DOHH2 (cell line): ENCODE measurements at regions not wholly inside any gene's neighbourhood (a gene's known extent, or its start where the extent isn't known, plus 50 kb on each side); places are given as distances from the start of the nearest gene placed in this dataset.
"Not testable (repeated sequence)": the region's sequence is repeated elsewhere in the genome, so short reads cannot be mapped to it uniquely, and the experiment has no call there.

Experiments
- EZH2phosphoT487 ChIP-seq: fragments of 200-600 bp; sonication (generic); IDR thresholded peaks from 2 replicates; pipeline ENCODE4 v1.6.1; 2017; ENCODE audit warnings: borderline replicate concordance, mild to moderate bottlenecking, antibody characterized with exemption, low read length, moderate library complexity, mixed read lengths
- TF ChIP-seq, protein P1 (sequence below): fragments of 200-600 bp; sonication (generic); IDR thresholded peaks from one replicate; pipeline ENCODE4 v1.5.1; 2014; ENCODE audit warnings: antibody characterized with exemption, mild to moderate bottlenecking, low read depth, low read length; ENCODE audit not compliant: poor library complexity, severe bottlenecking

DNA sequence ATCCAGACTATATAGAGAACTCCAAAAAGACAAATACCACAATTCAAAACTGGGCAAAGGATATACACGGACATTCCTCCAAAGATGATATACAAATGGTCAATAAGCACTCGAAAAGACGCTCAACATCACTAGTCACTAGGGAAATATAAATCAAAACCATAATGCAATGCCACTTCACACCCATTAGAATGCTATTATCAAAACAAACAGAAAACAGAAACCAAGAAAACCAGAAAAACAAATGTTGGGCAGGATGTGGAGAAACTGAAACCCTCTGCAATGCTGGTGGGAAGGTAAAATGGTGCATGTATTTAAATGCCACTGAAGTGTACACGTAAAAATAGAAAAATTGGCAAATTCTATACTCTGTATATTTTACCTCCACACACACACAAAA is 2664.1 kb upstream of the DEFB115 start:
- TF ChIP-seq, protein P1, sequence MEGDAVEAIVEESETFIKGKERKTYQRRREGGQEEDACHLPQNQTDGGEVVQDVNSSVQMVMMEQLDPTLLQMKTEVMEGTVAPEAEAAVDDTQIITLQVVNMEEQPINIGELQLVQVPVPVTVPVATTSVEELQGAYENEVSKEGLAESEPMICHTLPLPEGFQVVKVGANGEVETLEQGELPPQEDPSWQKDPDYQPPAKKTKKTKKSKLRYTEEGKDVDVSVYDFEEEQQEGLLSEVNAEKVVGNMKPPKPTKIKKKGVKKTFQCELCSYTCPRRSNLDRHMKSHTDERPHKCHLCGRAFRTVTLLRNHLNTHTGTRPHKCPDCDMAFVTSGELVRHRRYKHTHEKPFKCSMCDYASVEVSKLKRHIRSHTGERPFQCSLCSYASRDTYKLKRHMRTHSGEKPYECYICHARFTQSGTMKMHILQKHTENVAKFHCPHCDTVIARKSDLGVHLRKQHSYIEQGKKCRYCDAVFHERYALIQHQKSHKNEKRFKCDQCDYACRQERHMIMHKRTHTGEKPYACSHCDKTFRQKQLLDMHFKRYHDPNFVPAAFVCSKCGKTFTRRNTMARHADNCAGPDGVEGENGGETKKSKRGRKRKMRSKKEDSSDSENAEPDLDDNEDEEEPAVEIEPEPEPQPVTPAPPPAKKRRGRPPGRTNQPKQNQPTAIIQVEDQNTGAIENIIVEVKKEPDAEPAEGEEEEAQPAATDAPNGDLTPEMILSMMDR, result not testable (repeated sequence)
- not testable (repeated sequence) for TF ChIP-seq EZH2phosphoT487
